ENCODE measurements at regions not wholly inside any gene's neighbourhood (a gene's known extent, or its start where the extent isn't known, plus 50 kb on each side); places are given as distances from the start of the nearest gene placed in this dataset.

- no peak for ATAC-seq
- TF ChIP-seq GLIS3 (CRISPR knock-in tag; IDR thresholded peaks at IDR 0.05) = no peak
- no peak for TF ChIP-seq PATZ1 (CRISPR knock-in tag; IDR thresholded peaks at IDR 0.05; ENCODE audit: borderline replicate concordance)
These were observed 613.8 kb downstream of the BRD1 start for GRCh38 chr22:49213731-49214352.

- TF ChIP-seq CSRNP3 (CRISPR knock-in tag; IDR thresholded peaks at IDR 0.05) = no peak
- TF ChIP-seq ZNF565 (CRISPR knock-in tag; conservative IDR thresholded peaks at IDR 0.05; ENCODE audit: low read depth) = no peak
- TF ChIP-seq ZFP30 (CRISPR knock-in tag; IDR thresholded peaks at IDR 0.05) = no peak
- no peak for TF ChIP-seq OSR1 (CRISPR knock-in tag; IDR thresholded peaks at IDR 0.05)
- no peak for TF ChIP-seq SNAI2 (CRISPR knock-in tag; IDR thresholded peaks at IDR 0.05)
- no peak for TF ChIP-seq PATZ1 (CRISPR knock-in tag; IDR thresholded peaks at IDR 0.05; ENCODE audit: borderline replicate concordance)
- no peak for TF ChIP-seq ZNF8 (CRISPR knock-in tag; IDR thresholded peaks at IDR 0.05)
- no peak for TF ChIP-seq ZFP3 (CRISPR knock-in tag; IDR thresholded peaks at IDR 0.05)
- TF ChIP-seq ISL1 (CRISPR knock-in tag; IDR thresholded peaks at IDR 0.05) = no peak
- TF ChIP-seq RARB (CRISPR knock-in tag; IDR thresholded peaks at IDR 0.05) = no peak
- ATAC-seq = no peak
These were observed 615.2 kb downstream of the BRD1 start for GRCh38 chr22:49212466-49212865.

GRCh38 chr22:49212002-49212401 is 615.7 kb downstream of the BRD1 start:
- no peak for TF ChIP-seq PPARA (CRISPR knock-in tag; IDR thresholded peaks at IDR 0.05; ENCODE audit: borderline replicate concordance)
- TF ChIP-seq GLIS3 (CRISPR knock-in tag; IDR thresholded peaks at IDR 0.05) = no peak
- TF ChIP-seq RARB (CRISPR knock-in tag; IDR thresholded peaks at IDR 0.05) = no peak
- no peak for TF ChIP-seq TOX (CRISPR knock-in tag; IDR thresholded peaks at IDR 0.05; ENCODE audit: borderline replicate concordance)
- no peak for TF ChIP-seq CSDC2 (CRISPR knock-in tag; IDR thresholded peaks at IDR 0.05)
- TF ChIP-seq POU6F1 (CRISPR knock-in tag; IDR thresholded peaks at IDR 0.05; ENCODE audit: borderline replicate concordance, low read depth) = no peak
- TF ChIP-seq TSHZ2 (CRISPR knock-in tag; IDR thresholded peaks at IDR 0.05) = no peak
- TF ChIP-seq ZNF8 (CRISPR knock-in tag; IDR thresholded peaks at IDR 0.05) = no peak
- TF ChIP-seq SNAI2 (CRISPR knock-in tag; IDR thresholded peaks at IDR 0.05) = no peak
- no peak for TF ChIP-seq CREB5 (CRISPR knock-in tag; IDR thresholded peaks at IDR 0.05; ENCODE audit: low read depth)
- ATAC-seq = no peak

Data from SK-N-SH treated with all-trans-retinoic acid at 6 μM for 48 hours (cell line).